ENCODE measurements at regions not wholly inside any gene's neighbourhood (a gene's known extent, or its start where the extent isn't known, plus 50 kb on each side); places are given as distances from the start of the nearest gene placed in this dataset.
"Not testable (repeated sequence)": the region's sequence is repeated elsewhere in the genome, so short reads cannot be mapped to it uniquely, and the experiment has no call there.

DNA sequence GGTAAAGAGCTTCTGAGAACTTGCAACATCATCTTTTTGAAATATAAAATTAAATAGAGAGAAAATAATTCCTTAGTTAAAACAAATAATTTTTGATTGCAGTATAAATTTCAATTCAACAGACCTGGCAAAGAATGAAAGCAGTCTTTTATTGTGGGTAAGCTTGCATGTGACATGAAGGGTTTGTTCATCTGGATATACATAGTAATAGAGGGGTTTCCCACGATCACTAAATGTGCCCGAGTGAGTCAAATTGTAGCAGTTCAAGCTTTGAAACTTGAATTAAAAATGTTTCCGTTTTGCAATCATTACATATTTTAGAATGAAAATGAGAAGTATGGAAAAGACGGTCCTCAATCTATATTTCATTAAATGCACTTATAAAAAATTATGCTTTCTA lies 658.4 kb upstream of the MBL2 start:
- no peak for DNase-seq (ENCODE audit: low spot score)

GRCh38 chr10:53430127-53430891 lies 657.7 kb upstream of the MBL2 start:
- no peak for DNase-seq (ENCODE audit: low spot score)

DNA sequence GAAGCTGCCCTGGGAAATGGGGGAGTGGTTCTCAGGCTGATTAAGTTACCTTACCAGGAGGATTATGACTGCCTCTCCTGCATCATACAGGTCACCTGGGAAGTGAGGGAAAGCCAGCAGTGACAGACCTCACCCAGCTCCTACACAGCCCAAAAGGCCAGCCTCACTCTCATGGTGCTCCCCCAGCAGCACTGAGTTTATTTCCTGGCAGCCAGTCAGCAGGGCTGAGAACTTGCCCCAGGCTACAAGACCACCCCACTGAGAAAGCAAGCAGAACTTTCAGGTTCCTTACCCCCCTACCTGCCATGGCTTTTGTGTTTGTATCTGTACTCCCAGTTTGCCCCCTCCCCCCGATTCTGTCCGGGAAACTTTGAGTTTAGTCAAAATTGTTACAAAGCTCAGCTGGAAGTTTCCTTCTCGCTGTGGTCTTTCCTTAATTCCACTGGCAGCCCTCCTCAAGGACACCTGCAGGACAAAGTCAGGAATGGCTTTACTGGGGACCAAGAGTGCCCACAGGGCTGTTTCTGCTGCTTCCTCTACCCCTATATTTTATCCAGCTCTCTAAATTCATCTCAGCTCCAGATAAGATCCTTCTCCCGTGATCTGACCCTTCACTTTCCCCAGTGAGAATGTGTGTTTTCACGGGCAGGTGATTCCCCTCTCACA lies 649.8 kb upstream of the MBL2 start:
- no peak for DNase-seq (ENCODE audit: low spot score)

DNA sequence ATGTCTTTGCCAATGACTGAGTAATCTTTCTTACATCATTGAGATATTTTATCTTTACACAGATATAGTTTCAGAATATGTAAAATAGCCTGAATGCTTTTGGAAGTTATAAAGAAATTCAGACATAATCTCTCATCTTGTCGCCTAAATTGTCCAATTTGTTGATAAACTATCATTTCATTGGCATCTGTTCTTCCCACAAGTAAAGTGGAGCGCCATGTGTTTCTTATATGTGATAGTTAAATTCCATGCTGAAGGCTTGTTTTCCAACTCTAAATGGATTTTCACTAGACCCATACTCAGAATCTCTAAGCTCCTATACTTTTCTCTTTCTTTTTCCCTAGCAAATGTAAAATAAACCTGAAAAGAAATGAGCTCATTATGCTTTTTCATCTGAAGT lies 640.1 kb upstream of the MBL2 start:
- no peak for DNase-seq (ENCODE audit: low spot score)

GRCh38 chr10:53406532-53406931 lies 633.9 kb upstream of the MBL2 start:
- DNase-seq (ENCODE audit: low spot score), result no peak

DNA sequence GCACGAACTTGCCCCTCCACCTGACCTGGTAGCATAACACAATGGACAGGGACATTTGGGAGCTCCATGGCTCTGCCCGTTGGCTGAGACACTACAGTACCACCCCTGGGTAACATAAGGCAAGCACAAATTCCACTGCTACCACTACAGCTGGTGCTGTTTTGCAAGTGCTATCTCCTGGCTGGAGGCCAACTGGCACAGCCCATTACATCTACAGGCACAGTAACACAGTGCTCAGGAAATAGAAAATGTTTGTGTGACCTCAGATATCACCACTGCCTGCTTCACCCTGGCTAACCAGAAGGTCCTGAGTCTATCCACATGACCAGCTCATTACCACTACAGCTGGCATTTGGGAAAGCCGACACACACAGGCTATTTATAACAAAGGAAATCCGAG lies 631.1 kb upstream of the MBL2 start:
- DNase-seq (ENCODE audit: low spot score), result no peak

DNA sequence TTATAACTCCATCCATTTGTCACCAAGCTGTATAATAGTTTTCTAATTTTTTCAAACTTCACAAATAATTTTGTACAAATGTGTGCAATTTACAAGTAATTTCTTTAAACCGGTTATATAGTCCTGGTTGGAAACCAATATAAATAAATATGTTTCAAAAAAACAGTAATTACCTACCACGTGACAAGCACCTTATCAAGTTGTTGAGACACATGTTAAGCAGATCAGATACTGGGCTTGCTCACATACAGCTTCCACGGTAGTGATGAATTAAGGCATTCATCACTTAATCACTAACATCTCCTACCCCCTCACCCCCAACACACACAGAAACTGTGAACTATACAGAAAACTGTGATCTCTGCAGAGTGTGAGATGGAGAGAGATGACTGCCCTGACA lies 630.0 kb upstream of the MBL2 start:
- no peak for DNase-seq (ENCODE audit: low spot score)

DNA sequence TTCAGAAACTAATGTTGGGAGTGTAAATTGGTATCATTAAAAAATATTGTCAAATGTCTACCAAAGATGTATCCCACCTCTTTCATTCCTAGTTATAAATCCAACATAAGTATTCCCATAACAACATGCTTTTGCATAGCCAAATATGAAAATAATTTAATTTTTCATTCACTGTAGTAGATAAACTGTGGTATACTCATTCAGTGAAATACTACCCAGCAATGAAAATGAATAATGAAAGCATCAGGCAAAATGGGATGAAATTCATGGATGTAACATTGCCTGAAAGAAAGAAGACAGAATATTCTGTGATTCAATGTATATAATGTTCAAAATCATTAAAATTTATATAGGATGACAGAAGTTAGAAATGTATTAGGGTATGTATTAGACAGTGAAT lies 629.0 kb upstream of the MBL2 start:
- no peak for DNase-seq (ENCODE audit: low spot score)

- no peak for DNase-seq (ENCODE audit: low spot score)
Observed at GRCh38 chr10:53396876-53397275, 624.3 kb upstream of the MBL2 start.

DNA sequence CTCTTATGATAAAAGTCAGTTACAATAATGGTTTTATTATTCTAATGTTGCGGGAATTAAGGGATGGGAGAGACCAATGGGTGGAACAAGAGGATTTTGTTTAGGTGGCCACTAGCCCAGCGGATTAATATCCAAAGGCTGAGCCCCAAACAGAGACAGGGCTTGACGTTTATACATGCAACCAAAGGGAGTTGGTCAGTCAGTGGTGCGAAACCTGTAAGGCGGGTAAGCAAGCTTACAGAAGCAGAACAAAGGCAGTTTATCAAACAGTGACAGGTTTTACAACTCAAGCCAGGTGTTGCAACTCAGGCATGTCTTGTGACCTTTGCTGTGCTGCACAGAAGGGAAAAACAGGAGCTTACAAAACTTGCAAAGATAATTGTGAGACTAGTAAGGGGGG lies 622.9 kb upstream of the MBL2 start:
- no peak for DNase-seq (ENCODE audit: low spot score)

GRCh38 chr10:53387562-53387961 lies 615.0 kb upstream of the MBL2 start:
- no peak for DNase-seq (ENCODE audit: low spot score)

- DNase-seq (ENCODE audit: low spot score), result no peak
Observed at GRCh38 chr10:53382543-53382942, 610.0 kb upstream of the MBL2 start.

- DNase-seq (ENCODE audit: low spot score), result no peak
Observed at GRCh38 chr10:53379956-53380355, 607.4 kb upstream of the MBL2 start.

DNA sequence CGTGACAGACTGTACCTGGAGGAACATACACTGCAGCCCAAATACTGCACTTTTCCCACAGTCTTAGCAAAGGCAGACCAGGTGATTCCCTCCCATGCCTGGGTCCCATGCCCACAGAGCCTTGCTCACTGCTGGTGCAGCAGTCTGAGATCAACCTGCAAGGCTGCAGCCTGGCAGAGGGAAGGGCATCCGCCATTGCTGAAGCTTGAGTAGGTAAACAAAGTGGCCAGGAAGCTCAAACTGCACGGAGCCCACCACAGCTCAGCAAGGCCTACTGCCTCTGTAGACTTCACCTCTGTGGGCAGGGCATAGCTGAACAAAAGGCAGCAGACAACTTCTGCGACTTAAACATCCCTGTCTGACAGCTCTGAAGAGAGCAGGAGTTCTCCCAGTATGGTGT lies 597.8 kb upstream of the MBL2 start:
- DNase-seq (ENCODE audit: low spot score), result no peak

DNA sequence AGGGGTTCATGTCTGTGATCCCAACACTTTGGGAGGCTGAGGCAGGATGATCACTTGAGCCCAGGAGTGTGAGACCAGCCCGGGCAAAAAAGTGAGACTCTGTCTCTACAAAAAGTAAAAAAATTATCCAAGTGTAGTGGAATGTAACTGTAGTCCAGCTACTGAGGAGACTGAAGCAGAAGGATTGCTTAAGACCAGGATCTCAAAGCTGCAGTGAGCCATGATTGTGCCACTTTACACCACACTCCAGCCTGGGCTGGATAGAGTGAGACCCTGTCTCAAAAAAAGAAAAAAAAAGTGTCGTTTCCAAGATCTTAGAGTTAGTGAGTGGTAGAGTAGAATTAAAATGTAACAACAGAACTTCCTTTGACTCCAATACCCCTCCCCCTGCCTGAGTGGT lies 589.4 kb upstream of the MBL2 start:
- no peak for DNase-seq (ENCODE audit: low spot score)

DNA sequence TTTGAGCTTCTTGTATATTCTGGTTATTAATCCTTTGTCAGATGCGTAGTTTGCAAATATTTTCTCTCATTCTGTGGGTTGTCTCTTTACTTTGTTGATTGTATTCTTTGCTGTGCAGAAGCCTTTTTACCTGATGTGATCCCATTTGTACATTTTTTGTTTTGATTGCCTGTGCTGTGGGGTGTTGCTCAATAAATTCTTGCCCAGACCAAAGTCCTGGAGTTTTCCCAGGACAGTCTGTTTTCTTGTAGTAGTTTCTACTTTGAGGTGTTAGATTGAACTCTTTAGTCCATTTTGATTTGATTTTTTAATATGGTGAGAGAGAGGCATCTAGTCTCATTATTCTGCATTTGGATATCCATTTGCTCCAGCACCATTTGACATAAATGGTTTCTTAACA lies 588.7 kb upstream of the MBL2 start:
- no peak for DNase-seq (ENCODE audit: low spot score)

GRCh38 chr10:53358978-53359377 lies 586.4 kb upstream of the MBL2 start:
- not testable (repeated sequence) for DNase-seq (ENCODE audit: low spot score)

DNA sequence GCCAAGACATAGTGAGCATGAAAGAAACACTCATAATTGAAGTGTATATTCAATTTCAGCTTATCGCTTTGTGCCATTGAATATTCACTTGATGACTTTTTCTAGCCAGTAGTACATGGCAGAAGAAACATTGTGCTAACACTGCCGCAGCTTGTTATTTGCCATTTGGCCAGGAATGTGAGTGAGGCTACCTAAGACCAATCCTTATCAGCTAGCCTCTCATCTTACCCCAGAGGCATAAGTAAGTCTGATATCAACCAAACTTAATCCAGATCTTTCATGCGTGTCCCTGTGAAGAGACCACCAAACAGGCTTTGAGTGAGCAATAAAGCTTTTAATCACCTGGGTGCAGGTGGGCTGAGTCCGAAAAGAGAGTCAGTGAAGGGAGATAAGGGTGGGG lies 586.0 kb upstream of the MBL2 start:
- no peak for DNase-seq (ENCODE audit: low spot score)

DNA sequence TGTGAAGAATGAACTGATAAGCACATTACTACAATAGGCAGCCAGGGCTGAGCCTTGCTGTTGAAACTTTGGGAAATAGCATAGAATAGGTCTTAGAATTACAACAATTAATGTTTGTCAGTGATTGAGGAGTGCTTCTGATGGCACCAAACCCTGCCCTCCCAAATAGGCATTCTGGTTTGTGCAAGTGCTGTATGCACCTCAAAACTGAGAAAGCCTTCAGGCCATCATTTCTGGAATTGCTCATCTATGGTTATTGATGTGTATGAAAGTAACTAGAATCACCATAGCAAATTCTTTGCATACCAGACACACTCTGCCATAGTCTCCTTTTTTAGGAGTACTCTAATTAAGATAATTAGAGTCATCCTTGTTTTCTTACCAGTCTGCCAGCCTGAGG lies 585.0 kb upstream of the MBL2 start:
- DNase-seq (ENCODE audit: low spot score), result no peak

DNA sequence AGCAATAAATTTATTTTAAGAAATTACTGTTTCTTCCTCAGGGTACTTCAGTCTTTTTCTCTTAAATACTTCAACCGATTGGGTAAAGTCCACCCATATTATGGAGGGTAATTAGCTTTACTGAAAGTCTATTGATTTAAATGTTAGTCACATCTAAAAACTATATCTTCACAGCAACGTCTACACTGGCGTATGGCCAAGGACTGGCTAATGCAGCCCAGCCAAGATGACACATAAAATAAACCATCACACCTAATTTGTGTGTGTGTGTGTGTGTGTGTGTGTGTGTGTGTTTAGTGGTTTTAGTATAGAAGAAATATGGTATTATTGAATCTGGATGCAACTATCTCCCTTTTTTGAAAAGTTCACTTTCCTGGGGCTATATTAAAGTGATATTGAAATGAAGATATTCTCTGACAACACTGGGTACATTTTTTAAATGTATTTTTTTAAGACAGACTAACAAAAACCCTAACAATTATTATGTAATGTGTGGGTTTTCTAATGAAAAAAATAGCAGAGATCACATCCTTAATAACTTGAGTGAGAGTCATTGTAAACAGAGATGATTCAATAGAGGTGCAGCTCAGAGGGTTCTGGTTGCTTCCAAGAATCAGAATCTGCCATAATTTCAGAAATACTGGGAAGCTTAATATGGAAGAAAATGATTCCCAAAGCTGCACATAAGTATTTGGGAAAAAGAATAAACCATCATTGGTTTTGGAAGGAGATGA lies 584.2 kb upstream of the MBL2 start:
- DNase-seq (ENCODE audit: low spot score), result no peak

- not testable (repeated sequence) for DNase-seq (ENCODE audit: low spot score)
Observed at GRCh38 chr10:53342531-53342930, 569.9 kb upstream of the MBL2 start.

GRCh38 chr10:53338199-53338598 lies 565.6 kb upstream of the MBL2 start:
- DNase-seq (ENCODE audit: low spot score), result not testable (repeated sequence)

GRCh38 chr10:53335803-53336422 lies 563.3 kb upstream of the MBL2 start:
- not testable (repeated sequence) for DNase-seq (ENCODE audit: low spot score)
